ENCODE measurements at regions not wholly inside any gene's neighbourhood (a gene's known extent, or its start where the extent isn't known, plus 50 kb on each side); places are given as distances from the start of the nearest gene placed in this dataset.

- TF ChIP-seq, protein P1, sequence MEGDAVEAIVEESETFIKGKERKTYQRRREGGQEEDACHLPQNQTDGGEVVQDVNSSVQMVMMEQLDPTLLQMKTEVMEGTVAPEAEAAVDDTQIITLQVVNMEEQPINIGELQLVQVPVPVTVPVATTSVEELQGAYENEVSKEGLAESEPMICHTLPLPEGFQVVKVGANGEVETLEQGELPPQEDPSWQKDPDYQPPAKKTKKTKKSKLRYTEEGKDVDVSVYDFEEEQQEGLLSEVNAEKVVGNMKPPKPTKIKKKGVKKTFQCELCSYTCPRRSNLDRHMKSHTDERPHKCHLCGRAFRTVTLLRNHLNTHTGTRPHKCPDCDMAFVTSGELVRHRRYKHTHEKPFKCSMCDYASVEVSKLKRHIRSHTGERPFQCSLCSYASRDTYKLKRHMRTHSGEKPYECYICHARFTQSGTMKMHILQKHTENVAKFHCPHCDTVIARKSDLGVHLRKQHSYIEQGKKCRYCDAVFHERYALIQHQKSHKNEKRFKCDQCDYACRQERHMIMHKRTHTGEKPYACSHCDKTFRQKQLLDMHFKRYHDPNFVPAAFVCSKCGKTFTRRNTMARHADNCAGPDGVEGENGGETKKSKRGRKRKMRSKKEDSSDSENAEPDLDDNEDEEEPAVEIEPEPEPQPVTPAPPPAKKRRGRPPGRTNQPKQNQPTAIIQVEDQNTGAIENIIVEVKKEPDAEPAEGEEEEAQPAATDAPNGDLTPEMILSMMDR (conservative IDR thresholded peaks at IDR 0.05 in 1 of 2, IDR thresholded peaks at IDR 0.05 in 1 of 2; ENCODE audit: extremely low read depth in 1 of 2, insufficient read depth in 1 of 2, low read depth in 1 of 2, low read length in 2 of 2), result no peak
- TF ChIP-seq EZH2 (IDR thresholded peaks at IDR 0.05; ENCODE audit: borderline replicate concordance, low read length), result no peak
Observed at GRCh38 chr6:137269803-137270202, 50.6 kb upstream of the IFNGR1 start.
